ENCODE measurements at regions not wholly inside any gene's neighbourhood (a gene's known extent, or its start where the extent isn't known, plus 50 kb on each side); places are given as distances from the start of the nearest gene placed in this dataset.

DNA sequence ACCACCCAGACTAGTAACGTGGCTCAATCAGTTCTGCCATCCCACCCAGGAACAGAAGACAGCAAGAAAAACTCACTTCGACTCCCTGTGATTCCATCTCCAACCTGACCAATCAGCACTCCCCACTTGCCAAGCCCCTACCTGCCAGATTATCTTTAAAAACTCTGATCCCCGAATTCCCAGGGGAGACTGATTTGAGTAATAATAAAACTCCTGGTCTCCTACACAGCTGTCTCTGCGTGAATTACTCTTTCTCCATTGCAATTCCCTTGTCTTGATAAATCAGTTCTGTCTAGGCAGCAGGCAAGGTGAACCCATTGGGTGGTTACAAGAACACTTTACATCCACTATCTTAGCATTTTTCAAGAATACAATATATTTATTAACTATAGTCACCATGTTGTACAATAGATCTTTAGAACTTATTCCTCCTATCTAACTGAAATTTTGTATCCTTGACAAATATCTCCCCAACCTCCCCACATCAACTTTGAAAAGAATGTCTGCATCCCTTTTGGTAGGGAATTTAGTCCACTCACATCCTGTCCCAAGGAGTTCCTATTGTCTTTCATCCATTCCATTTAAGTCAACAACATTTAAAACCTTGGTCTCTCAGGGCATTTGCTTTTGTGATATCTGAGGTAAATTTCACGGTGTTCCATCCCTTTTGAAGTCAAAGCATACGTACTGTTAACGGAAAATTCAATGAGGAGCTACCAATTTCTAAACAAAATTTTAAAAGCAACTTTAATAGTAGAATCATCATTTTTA lies 163.7 kb downstream of the MACC1 start (continued):
- no peak for TF ChIP-seq POLR2A (IDR thresholded peaks at IDR 0.05; ENCODE audit: control extremely low read depth in 1 of 2, low read depth in 2 of 2, low read length in 2 of 2)
- TF ChIP-seq TAF7 (optimal IDR thresholded peaks at IDR 0.05; ENCODE audit: borderline replicate concordance, low read depth, low read length), result no peak
- TF ChIP-seq CHD2 (IDR thresholded peaks at IDR 0.05; ENCODE audit: low read length), result no peak

Data from H1 (cell line).